GM11168 (cell line): ENCODE measurements at regions not wholly inside any gene's neighbourhood (a gene's known extent, or its start where the extent isn't known, plus 50 kb on each side); places are given as distances from the start of the nearest gene placed in this dataset.
"Not testable (repeated sequence)": the region's sequence is repeated elsewhere in the genome, so short reads cannot be mapped to it uniquely, and the experiment has no call there.

ENCODE experiments used
- in situ Hi-C: fragments of 300-500 bp; cut with MboI; formaldehyde crosslinking; loops from one replicate; pipeline ENCODE4 v1.12.0; 2022; ENCODE audit warnings: low sequenced_read_pairs; ENCODE audit not compliant: unreplicated experiment

- in situ Hi-C loops = no loop called here
These were observed 150.7 kb upstream of the SLC7A11 start for GRCh38 chr4:138392751-138393308.

GRCh38 chr4:138389976-138390685 is 148.0 kb upstream of the SLC7A11 start:
- in situ Hi-C loops = no loop called here

- in situ Hi-C loops = no loop called here
These were observed 132.8 kb upstream of the SLC7A11 start for GRCh38 chr4:138374947-138375346.

- in situ Hi-C loops = no loop called here
These were observed 125.8 kb upstream of the SLC7A11 start for GRCh38 chr4:138367942-138368341.

GRCh38 chr4:138352446-138352845 is 110.3 kb upstream of the SLC7A11 start:
- in situ Hi-C loops = not testable (repeated sequence)

- in situ Hi-C loops = no loop called here
These were observed 105.9 kb upstream of the SLC7A11 start for GRCh38 chr4:138348055-138348454.

- in situ Hi-C loops = no loop called here
These were observed 105.4 kb upstream of the SLC7A11 start for GRCh38 chr4:138347561-138347960.

- in situ Hi-C loops = no loop called here
These were observed 102.7 kb upstream of the SLC7A11 start for GRCh38 chr4:138344851-138345250.

- in situ Hi-C loops = no loop called here
These were observed 101.9 kb upstream of the SLC7A11 start for GRCh38 chr4:138344054-138344453.

- in situ Hi-C loops = no loop called here
These were observed 99.7 kb upstream of the SLC7A11 start for GRCh38 chr4:138341739-138342415.

GRCh38 chr4:138338840-138339239 is 96.7 kb upstream of the SLC7A11 start:
- in situ Hi-C loops = no loop called here

- in situ Hi-C loops = not testable (repeated sequence)
These were observed 96.1 kb upstream of the SLC7A11 start for GRCh38 chr4:138338222-138338621.

- in situ Hi-C loops = no loop called here
These were observed 92.3 kb upstream of the SLC7A11 start for GRCh38 chr4:138334346-138335016.

- in situ Hi-C loops = not testable (repeated sequence)
These were observed 90.3 kb upstream of the SLC7A11 start for GRCh38 chr4:138332415-138332814.

- in situ Hi-C loops = no loop called here
These were observed 88.4 kb upstream of the SLC7A11 start for GRCh38 chr4:138330531-138330930.

GRCh38 chr4:138329506-138330070 is 87.4 kb upstream of the SLC7A11 start:
- in situ Hi-C loops = no loop called here

GRCh38 chr4:138327338-138327737 is 85.2 kb upstream of the SLC7A11 start:
- in situ Hi-C loops = no loop called here

- in situ Hi-C loops = no loop called here
These were observed 78.7 kb upstream of the SLC7A11 start for GRCh38 chr4:138320831-138321230.

- in situ Hi-C loops = no loop called here
These were observed 77.9 kb upstream of the SLC7A11 start for GRCh38 chr4:138320030-138320429.

- in situ Hi-C loops = no loop called here
These were observed 75.1 kb upstream of the SLC7A11 start for GRCh38 chr4:138317175-138317748.
